ENCODE measurements at regions not wholly inside any gene's neighbourhood (a gene's known extent, or its start where the extent isn't known, plus 50 kb on each side); places are given as distances from the start of the nearest gene placed in this dataset.

DNA sequence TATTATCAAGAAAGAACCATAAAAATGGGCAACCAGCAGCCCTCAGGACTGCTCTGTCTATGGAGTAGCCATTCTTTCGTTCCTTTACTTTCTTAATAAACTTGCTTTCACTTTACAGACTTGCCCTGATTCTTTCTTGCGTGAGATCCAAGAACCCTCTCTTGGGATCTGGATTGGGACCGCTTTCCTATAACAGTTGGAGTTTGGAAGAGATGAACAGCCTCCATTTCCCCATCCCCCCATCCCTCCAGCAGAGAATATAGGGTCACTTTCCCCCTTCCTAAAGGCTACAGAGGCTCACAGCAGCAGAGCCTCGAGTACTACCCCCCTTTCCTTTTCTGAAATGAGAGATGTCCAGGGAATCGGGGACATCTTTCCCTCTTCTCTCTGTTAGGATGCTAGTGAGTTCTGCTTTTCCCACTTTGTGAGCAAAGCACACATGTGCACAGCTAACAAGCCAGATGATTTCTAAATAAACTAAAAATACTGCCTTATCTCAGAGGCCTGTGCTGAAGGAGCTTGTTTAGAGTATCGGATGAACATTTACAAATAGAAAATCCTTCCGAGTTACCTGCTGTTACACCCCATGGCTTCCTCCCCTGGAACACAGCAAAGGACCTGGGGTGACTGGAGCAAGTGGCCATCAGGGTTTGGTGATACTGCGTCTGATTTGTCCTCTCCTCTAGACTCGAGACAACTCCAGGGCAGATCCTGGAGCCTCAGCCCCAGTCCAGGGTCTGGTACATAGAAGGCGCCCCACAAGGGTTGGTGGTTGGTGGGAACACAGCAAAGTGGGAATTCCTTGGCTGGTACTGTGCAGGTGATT, 144.2 kb downstream of the SLC38A6 start:
- TF ChIP-seq POLR2AphosphoS5 (IDR thresholded peaks at IDR 0.05) (no peak), POLR2A (IDR thresholded peaks at IDR 0.05) (no peak)
- TF ChIP-seq, protein P1, sequence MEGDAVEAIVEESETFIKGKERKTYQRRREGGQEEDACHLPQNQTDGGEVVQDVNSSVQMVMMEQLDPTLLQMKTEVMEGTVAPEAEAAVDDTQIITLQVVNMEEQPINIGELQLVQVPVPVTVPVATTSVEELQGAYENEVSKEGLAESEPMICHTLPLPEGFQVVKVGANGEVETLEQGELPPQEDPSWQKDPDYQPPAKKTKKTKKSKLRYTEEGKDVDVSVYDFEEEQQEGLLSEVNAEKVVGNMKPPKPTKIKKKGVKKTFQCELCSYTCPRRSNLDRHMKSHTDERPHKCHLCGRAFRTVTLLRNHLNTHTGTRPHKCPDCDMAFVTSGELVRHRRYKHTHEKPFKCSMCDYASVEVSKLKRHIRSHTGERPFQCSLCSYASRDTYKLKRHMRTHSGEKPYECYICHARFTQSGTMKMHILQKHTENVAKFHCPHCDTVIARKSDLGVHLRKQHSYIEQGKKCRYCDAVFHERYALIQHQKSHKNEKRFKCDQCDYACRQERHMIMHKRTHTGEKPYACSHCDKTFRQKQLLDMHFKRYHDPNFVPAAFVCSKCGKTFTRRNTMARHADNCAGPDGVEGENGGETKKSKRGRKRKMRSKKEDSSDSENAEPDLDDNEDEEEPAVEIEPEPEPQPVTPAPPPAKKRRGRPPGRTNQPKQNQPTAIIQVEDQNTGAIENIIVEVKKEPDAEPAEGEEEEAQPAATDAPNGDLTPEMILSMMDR (IDR thresholded peaks at IDR 0.05 in 8 of 11, conservative IDR thresholded peaks at IDR 0.05 in 3 of 11) = no peak

All from spleen (tissue), 7 donors.